ENCODE measurements at regions not wholly inside any gene's neighbourhood (a gene's known extent, or its start where the extent isn't known, plus 50 kb on each side); places are given as distances from the start of the nearest gene placed in this dataset.

- TF ChIP-seq POLR2A (IDR thresholded peaks at IDR 0.05), result no peak
- TF ChIP-seq, protein P1, sequence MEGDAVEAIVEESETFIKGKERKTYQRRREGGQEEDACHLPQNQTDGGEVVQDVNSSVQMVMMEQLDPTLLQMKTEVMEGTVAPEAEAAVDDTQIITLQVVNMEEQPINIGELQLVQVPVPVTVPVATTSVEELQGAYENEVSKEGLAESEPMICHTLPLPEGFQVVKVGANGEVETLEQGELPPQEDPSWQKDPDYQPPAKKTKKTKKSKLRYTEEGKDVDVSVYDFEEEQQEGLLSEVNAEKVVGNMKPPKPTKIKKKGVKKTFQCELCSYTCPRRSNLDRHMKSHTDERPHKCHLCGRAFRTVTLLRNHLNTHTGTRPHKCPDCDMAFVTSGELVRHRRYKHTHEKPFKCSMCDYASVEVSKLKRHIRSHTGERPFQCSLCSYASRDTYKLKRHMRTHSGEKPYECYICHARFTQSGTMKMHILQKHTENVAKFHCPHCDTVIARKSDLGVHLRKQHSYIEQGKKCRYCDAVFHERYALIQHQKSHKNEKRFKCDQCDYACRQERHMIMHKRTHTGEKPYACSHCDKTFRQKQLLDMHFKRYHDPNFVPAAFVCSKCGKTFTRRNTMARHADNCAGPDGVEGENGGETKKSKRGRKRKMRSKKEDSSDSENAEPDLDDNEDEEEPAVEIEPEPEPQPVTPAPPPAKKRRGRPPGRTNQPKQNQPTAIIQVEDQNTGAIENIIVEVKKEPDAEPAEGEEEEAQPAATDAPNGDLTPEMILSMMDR (IDR thresholded peaks at IDR 0.05), result no peak
Observed at GRCh38 chr2:18332477-18332876, 228.0 kb downstream of the RDH14 start.
